NCI-H2107 treated with DMSO at 0.1 percent for 48 hours (cell line): ENCODE measurements at regions not wholly inside any gene's neighbourhood (a gene's known extent, or its start where the extent isn't known, plus 50 kb on each side); places are given as distances from the start of the nearest gene placed in this dataset.
"Not testable (repeated sequence)": the region's sequence is repeated elsewhere in the genome, so short reads cannot be mapped to it uniquely, and the experiment has no call there.

Experiments used
- DNase-seq: peaks from one replicate; lab custom pipeline; 2025; ENCODE audit not compliant: unreplicated experiment; lab: John Stamatoyannopoulos, UW

DNA sequence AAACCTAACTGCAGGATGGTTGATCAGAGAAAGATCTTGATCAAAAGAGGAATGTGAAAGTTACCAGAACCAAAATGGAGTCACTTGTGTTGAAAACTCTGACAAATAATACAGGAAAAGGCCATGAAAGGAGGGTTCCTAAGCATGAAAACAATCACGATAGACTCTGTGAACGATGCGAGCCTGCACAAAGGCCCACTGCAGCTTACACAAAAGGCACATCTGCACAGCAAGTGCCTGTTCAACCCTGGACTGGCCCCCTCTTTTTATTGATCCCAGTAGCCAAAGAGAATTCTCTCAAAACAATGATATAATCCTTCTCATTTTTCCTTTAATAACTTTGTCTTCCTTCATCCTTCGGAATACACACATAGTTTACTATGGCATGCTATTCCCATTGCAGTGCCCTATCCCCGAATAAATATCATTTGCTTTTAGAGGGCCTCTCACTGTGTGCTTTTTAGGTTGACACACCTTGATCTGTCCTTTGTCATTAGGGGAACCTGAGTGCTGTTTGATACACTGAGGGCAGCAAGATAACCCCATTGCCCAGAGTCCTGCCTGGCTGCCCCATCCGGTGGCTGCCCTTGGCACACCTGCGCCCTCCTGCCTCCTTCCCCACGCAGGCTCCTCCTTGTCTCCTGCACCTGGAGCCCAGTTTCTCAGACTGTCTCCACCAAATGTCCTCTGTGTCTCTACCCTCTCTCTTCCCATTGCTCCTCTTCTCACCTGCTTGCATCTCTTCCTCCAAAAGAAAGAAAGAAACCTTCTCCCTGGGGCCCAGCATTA, 98.3 kb upstream of the FRMD1 start:
- no peak for DNase-seq

- no peak for DNase-seq
These were observed 92.8 kb upstream of the FRMD1 start for GRCh38 chr6:168171673-168172353.

GRCh38 chr6:168170841-168171601, 92.0 kb upstream of the FRMD1 start:
- no peak for DNase-seq

DNA sequence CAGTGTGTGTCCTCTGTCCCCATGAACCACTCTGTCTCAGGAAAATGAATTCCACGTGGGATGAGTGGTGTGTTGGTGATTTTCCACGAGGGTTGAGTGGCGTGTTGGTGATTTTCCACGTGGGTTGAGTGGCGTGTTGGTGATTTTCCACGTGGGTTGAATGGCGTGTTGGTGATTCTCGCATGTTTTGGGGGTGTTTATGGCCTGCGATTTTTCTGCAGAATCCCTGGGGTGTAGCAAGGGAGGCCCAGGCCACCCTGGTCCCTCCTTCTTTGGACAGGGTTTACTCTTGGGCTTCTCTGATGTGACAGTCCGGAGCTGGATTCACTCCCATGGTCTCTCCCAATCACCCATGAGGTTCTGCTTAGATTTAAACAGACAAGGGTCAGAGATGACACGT, 90.6 kb upstream of the FRMD1 start:
- no peak for DNase-seq

- DNase-seq = not testable (repeated sequence)
These were observed 89.9 kb upstream of the FRMD1 start for GRCh38 chr6:168168936-168169335.

GRCh38 chr6:168168330-168168729, 89.3 kb upstream of the FRMD1 start:
- DNase-seq = not testable (repeated sequence)

- no peak for DNase-seq
These were observed 88.7 kb upstream of the FRMD1 start for GRCh38 chr6:168167431-168168315.

DNA sequence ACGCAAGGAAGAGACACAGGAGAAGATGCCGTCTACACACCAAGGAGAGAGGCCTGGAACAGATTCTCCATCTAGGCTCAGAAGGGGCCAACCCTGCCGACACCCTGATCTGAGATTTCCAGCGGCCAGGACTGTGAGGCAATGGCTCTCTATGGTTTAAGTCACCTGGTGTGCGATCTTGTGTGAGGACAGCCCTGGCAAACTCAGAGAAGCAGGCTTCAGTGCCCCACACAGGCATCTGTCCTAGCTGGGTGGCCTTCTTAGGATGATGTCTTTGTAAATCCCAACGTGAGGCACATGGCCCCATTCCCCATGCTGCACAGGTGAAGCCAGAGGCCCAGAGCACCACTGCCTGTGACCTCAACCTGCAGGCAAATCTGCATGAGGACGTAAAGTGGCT, 87.6 kb upstream of the FRMD1 start:
- no peak for DNase-seq

GRCh38 chr6:168165891-168166290, 86.9 kb upstream of the FRMD1 start:
- no peak for DNase-seq

DNA sequence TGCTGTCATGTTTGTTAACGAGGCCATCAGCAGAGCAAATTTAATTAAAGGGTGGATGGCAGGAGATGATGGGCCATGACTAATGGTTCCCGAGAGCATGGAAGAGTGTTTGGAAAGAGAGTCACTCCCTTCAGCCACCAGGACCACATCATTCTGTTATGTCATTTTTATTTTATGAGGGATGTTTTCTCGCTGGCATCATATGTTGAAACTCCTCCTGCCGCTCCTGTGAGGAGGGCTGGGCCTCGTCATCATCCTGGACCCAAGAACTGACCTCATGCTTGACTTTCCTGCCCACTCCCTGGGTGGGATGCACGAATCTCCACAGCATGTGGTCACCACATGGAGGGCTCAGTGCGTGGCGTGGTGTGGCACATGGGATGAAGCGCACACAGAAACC, 86.4 kb upstream of the FRMD1 start:
- no peak for DNase-seq

- DNase-seq = no peak
These were observed 85.5 kb upstream of the FRMD1 start for GRCh38 chr6:168164462-168165061.

DNA sequence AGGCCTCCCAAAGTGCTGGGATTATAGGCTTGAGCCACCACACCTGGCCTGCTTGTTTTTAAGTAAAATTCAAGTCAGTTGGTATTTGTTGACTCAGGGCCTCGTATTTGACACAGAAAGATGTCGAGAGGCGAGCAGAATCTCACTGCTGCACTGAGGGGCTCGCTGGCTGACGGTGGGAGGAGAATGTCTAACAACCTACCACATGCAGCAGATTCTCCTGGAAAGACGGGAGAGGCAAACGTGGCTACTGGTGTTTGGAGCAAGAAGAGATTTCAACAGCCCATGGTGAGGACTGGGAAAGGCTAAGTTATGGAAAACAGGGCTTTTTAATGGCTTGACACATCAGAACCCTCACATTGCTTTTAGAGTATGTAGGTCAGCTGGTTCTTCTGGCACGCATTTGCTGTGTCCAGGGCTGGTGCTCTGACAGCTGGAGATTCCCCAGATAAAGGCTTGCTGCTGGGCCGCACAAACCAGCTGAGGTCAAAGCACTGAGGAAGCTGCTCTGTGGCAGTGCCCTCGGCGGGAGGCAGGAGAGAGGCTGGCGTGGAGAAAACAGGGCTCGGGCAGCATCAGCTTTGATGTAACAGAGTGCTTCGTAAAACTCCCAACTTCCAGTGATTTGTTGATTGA, 84.2 kb upstream of the FRMD1 start:
- DNase-seq = no peak

DNA sequence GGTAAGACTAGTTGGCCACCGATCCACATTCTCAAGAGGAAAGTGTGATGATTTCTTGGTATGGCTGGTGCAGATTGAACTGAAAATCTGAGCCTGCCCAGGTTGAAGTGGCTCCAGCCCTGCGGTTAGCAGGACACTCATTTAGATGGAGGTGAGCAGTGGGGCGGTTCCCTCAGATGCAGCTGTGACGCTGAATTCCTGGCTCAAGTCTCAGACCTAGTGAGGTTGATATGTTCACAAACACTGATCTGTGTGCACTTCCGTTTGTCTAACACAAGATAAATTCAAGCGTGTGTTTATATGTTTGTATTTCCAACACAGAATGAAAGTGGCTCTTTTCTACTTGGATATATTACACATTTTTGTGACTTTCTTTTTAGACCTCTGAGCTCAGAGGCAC, 83.4 kb upstream of the FRMD1 start:
- DNase-seq = no peak

DNA sequence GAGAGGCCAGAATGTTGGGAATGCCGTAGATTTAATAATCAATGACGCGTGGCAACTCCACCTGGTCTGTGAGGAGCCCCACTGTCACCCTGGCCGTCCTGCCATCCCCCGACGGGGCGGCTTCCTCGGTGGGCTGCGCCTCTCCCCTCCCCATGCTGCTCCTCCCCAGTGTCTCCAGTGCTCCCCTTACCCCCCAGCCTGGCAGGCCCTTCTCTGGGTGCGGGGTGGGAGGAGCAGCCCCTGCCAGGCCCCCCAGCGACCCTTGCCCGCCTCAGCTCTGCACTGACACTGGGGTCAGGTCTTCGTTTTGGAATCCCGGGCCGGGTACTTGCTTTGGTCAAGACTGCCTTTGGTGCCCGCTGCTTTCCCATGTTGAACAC, 82.3 kb upstream of the FRMD1 start:
- DNase-seq = no peak

DNA sequence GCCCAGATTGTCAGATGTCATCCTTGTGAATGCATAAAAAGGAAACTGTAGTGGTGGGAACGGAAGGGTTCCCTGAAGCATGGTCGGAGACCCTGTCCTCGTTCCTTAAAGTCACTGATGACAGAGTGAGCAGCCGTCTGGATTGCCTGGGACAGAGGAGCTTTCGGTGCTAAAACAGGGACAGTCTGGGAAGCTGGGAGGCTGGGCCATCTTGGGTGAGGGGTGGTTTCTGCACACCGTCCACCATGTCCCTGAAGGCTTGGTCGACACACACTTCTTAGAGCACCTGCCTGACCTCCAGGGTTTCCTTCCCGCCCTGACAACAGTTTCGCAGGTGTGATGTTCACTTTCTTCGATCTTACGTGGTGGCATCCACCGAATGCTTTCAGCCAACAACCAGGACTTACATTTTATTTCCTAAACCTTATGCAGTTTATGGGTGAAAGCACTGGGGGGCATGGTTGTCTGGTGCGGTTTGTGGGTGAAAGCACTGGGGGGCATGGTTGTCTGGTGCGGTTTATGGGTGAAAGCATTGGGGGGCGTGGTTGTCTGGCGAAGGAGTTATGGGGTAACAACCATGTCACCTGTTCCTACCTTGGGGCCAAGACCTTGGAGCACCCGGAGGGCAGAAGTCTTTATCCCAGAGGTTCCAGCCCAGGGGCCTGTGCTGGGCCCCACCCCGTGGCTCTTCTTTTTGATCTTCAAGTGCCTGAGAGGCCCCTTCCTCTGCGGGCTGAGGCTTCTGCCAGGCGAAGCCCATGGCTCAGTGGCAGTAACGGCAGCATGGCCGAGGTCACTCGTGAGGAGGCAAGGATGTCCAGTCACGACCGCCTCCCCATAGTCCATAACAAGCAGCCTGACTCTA, 81.7 kb upstream of the FRMD1 start:
- no peak for DNase-seq

GRCh38 chr6:168159506-168159905, 80.5 kb upstream of the FRMD1 start:
- no peak for DNase-seq

GRCh38 chr6:168158980-168159349, 80.0 kb upstream of the FRMD1 start:
- no peak for DNase-seq

- peak; percentile 74 for DNase-seq
These were observed 79.4 kb upstream of the FRMD1 start for GRCh38 chr6:168158213-168158979.
